Limb (tissue), 2 donors: ENCODE measurements at regions not wholly inside any gene's neighbourhood (a gene's known extent, or its start where the extent isn't known, plus 50 kb on each side); places are given as distances from the start of the nearest gene placed in this dataset.
"Not testable (repeated sequence)": the region's sequence is repeated elsewhere in the genome, so short reads cannot be mapped to it uniquely, and the experiment has no call there.

Experiments
- DNase-seq, 2 donors: peaks; one replicate each; pipeline ENCODE4 v3.0.0-alpha.2; 2016; ENCODE audit errors: extremely low spot score in 2 of 2

DNA sequence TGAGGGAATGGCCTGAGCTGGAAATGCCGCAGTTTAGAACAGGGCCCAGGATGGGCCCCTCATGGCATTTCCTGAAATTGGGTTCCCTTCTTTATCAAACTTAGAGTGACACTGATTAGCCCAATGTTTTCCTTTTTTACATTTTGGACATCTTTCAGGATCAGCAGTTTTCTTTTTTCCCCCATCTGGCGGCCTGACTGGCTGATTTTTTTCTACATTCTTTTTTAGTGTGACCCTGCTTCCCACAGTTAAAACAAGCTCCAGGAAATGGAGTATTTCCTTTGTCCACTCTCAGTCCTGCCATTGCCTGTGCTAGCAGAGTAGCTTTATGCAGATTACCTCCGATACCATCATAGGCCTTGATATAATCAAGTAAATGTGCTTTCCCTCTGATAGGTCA is 185.8 kb upstream of the IGF1 start:
- not testable (repeated sequence) for DNase-seq

DNA sequence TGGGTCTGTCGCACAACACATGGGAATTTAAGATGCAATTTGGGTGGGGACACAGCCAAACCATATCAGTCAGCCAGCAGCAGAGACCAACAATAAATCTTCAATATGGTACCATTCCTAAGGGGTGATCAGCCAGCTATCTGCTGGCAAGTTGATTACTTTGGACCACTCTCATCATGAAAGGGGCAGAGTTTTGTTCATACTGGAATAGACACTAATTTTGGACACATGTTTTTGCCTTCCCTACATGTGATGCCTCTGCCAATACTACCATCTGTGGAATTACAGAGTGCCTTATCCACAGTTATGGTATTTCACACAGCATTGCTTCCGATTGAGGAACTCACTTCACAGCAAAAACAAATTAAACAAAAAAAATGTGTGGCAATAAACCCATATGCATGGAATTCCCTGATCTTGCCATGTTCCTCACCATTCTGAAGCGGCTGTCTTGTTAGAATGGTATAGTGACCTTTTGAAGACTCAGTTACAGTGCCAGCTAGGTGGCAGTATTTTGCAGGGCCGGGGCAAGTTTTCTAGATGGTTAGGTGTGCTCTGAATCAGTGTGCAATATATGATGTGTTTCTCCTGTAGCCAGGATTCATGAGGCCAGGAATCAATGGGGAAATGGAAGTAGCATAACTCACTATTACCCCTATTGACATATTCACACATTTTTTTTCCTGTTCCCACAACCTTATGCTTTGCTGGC is 179.0 kb upstream of the IGF1 start:
- DNase-seq, result no peak

DNA sequence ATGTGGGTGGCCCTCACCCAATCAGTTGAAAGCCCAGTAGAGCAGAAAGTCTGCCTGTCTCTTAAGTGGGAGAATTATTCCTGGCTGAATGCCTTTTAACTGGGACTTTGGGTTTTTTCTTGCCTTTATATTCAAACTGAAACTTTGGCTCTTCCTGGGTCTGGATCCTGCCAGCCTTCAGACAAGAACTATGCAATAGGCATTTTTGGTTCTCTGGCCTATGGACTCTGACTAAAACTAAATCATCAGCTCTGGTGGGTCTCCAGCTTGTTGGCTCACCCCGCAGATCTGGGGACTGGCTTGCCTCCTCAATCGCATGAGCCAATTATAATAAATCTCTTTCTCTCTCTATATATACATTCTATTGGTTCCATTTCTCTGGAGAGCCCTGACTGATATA is 173.0 kb upstream of the IGF1 start:
- no peak for DNase-seq

DNA sequence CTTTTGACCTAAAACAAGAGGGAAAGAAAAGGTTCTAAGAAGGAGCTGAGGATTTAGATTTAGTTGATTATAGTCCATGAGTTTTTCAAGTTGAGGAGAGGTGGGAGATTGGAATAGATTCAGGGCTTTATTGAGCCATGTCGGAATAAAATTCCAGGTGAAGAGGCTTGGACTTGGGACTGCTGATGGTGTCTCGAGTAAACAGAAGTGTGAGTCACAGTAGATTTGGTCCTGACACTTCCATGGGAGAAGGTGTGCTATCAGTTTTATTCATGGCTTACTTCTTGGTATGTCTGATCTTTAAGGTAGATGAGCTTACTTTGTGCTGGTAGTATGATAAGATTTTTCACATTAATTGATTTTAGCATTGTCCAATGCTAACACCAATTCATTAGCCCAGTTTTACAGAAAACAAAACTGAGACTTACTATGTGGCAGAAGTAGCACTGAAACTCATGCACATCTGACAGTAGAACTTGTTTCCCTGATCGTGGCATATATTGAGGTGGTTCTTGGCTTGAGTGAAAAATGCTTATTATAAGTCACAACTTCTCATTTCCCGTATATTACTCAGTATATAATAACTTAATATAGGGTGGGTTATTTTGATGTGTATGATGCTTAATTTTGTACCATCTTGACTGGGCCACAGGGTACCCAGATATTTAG is 172.4 kb upstream of the IGF1 start:
- no peak for DNase-seq

DNA sequence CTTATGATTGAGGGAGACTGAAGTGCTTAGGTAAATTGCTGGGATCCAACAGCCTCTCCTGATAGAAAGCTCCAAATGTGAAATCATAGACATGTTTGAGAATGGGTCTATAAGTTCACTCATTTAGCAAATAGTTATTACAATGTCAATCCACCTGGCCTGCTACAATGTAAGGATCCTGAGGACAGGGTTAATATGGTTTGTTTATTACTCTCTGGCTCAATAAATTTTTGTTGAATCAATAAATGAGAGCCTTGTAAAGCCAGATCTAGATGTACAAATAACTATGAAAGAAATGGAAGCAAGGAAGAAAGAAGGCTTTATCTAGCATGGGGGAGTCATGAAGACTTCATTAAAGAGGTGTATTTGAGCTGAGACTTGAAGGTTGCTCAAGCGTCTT is 165.6 kb upstream of the IGF1 start:
- no peak for DNase-seq

DNA sequence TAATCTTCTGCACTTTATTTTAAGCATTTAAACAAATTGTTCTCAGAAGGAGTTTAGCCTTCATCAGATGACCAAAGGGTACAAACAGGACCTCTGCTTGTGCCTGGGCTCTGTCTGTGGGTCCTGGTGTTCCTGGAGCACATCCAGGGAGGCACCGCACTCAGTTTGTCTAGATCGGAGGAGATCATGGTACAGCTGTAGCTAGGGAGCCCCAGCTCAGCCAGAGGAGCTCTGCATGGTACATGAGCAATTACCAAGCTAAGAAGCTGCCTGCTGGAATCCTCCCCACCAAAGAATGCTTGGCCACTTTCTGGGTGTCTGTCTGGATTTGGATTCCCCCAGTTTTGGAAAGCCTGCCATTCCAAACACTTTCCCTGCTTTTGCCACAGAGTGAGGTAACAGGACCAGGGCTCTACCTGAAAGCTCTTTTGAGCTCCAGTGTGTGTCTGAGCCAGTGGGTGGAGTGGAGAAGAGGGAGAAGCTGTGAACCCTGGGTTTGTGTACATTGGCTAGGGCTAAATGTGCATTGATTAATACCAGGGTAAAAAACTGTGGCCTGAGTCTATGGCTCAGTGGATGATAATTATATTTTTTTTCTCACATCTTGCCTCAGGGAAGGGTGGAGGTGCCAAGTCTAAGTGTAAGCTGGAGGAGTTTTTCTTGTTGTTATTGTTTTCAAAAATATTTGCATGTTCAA is 163.7 kb upstream of the IGF1 start:
- no peak for DNase-seq

DNA sequence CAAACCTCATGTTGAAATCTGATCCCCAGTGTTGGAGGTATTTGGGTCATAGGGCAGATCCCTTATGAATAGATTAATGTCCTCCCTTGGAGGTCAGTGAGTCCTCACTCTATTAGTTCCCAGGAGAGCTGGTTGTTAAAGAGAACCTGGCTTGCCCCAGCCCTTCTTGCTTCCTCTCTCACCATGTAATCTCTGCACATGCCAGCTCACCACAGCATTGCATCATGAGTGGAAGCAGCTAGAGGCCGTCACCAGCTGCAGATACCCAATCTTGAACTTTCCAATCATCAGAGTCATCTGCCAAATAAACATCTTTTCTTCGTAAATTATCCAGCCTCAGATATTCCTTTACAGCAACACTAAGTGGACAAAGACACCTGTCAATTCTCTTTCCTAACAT is 161.8 kb upstream of the IGF1 start:
- no peak for DNase-seq

DNA sequence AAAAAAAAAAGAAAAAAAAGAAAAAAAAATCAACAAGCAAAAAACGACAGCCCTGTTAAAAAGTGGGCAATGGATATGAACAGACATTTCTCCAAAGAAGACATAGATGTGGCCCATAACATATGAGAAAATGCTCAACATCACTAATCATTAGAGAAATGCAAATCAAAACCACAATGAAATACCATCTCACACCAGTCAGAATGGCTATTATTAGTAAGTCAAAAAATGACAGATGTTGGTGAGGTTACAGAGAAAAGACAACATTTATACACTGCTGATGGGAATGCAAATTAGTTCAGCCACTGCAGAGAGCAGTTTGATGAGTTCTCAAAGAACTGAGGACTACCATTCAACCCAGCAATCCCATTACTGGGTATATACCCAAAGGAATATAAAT is 160.3 kb upstream of the IGF1 start:
- not testable (repeated sequence) for DNase-seq

DNA sequence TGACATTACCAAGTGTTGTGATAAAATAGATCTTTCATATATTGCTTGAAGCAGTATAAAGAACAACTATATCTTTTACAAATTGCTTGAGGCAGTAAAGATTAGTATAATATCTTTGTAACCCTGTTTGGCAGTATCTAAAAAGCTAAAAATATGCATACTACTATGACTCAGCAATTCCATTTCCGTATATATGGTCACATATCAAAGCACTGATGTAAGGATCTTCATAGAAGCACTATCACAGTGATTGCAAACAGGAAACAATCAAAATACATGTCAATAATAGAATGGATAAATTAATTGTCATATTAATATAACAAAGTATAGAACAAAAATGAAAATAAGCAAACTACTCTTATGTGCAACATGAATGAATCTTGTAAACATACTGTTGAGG is 158.4 kb upstream of the IGF1 start:
- no peak for DNase-seq

DNA sequence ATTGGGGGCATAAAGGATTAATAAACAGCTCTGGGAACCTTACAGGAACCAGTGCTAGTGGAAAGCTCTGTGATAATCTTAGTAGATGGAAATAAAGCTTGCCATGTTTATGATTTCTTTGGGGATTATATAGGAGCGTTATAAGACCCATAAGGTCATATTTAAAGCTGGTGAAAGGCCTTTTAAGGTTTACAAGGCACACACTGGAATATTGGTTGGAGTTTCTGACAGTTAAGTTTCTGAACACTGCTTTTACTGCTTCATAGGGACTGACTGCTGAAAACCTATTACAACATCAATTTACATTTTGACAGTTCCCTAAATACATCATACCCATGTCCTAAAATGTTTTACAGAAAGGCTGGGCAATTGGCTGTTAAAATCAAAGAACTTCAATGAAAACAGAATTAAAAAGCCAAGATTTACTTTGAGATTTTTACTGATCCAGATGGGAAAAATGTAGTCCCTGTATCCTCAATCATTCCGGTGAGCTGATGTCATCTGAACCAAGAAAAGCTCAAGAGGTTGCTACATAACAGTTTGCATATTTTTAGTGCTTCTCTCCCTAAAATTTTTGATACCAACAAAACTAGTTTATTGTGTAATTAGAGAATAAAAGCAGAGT is 153.7 kb upstream of the IGF1 start:
- no peak for DNase-seq

DNA sequence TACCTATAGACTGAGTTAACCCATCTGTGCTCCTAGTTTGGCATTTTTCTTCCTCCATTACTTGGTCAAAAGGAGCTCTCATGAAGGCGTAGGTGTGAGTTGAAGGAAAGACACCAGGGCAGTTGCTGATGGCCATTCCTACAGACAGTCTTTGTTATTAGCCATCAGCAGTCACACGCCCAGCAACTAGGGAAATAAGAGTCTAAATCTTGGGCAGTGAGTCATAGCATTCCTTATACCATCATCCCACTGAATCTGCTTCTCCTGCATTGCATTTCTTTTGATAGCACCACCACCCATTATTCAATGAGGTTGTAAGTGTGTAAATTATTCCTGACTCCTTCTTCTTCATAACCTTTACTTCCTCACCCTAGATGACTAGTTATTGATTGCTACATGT is 150.9 kb upstream of the IGF1 start:
- DNase-seq, result no peak

DNA sequence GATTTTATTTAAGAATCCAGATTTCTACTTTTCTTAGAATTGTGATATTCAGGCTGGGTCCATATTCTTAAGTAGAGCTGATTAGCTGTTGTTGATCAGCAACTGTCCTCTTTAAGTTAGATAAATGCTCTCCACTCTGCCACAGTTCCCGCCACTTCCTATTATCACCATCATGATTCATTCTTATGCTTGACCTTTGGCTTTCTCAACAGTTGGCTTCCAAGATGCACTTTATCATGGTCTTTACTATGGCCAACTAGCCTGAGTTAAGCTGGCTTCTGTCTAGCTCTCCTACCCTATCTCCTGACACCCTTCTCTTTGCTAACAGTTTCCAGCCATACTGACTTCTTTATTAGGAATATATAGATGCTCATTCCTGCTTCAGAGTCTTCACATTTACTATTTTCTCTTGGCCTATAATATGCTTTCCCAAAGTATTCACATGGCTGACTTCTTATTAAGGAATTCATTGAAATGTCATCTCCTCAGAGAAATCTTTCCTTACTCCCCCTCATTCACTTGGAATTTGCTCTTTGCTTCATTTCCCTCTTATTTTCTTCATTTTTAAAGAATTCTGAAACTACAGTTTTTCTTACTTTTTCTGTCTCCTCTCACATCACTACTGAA is 149.0 kb upstream of the IGF1 start:
- no peak for DNase-seq

DNA sequence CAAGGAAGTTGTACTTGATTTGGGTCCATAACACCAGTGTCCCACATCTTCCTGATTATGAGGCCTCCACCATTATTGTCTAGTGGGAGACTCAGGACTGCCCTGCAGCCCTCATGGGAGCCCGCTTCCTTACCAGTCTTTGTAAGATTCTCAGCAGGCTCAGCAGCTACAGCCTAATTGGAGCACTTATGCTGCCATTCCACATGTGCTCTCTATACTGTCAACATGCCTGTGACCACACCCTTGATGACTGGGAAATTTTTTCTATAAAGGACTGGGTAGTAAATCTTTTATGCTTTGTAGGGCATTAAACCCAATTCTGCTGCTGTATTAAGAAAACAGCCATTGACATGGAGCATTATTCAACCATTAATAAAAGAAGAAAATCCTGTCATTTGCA is 145.5 kb upstream of the IGF1 start:
- no peak for DNase-seq

DNA sequence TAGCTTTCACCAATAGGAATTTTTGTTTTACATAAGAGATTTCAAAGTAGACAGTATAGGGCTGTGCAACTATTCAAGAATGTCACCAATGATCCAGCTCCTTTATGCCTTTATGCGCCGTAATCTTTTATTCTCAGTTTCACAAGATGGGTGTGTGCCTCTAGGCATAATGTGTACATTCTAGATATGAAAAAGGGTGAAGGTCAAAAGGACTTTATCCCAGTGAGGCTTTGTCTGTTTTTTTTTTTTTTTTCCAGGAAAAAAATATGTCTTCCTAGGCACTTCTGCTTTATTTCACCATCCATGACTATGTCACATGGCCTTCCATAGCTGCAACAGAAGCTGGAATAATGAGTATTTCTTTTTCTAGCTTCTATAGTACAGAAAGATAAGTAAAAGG is 142.3 kb upstream of the IGF1 start:
- no peak for DNase-seq

DNA sequence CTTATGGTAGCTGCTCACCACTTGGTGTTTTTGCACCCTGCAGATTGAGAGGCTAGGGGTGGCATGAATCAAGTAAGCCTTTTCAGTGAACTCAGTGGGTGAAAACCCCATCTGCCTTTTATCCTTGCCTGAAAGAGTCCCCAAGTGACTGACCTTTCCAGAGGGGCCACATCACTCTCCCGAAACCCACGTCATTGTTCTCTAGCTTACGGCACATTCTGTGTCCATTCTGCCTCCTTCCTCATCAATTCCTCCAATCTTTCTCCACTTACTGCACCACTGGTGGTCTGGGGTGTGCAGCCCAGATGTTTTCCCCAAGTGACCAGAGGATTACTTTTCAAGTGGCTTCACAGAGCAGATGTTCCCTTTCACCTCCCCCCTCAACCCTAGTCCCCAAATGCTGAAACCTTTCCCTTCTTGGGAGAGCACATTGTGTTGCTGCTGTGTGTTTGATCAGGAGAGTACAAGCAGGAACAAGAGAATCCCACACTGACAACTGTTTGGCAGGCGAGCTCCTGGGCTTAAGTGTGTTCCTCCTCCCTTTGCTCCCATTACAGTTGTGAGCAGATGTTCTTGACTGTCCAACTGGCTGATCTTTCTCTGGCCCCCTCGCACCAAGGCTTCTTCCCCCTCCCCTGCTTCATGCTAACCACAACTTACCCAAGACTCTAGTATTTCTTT is 138.0 kb upstream of the IGF1 start:
- peak in 1 of 2 donors; percentile 38 for DNase-seq

DNA sequence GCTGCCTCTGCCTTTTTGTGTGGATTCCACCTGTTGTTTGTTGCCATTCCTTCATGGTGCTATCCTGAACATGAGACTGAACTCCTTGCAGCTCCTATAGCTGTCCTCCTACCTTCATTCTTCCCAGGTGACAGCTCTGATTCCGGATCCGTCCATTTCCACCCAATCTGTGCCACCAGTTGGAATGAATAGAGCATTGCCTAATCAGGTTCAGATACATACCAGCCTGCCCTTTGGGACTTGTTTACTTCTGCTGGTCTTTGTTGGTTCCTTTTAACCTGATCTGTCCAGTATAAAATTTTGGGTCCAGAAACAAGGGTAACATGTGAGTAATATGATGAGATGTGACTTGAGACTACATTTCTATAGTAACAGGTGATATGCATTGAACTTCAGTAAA is 136.3 kb upstream of the IGF1 start:
- DNase-seq, result no peak

DNA sequence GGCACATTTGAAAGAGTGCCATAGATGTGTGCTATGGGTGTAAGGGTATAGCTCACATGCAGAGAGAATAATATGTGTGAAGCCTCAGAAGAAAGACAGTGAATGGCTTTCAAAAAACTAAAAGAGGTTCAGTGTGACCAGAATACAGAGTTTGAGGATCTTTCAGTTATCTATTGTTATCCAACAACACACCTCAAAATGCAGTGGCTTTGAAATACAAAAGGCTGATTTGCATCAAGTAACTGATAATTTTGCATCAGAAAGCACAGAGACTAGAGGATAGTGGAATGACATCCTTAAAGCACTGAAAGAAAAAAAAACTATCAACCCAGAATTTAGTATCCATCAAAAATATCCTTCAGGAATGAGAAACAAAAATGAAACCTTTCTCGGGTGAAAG is 131.6 kb upstream of the IGF1 start:
- DNase-seq, result no peak

DNA sequence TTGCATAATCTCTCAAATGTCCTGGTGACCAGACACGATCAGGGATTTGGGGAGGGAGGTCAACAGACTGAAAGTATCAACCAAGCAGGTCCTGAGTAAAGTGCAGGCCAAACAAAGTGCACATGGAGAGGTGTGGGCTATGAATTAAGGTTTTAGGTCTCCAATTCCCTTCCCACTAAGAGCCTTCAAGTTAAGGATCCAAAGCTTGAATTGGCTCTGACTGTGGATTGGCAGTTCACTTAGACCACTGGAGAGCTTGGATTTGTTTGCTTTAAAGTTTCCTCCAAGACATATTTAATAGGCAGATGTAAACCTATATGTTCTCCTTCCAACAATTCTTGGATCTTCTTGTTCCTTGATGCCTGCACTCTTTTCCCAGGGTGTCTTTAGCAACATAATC is 129.6 kb upstream of the IGF1 start:
- DNase-seq, result no peak

DNA sequence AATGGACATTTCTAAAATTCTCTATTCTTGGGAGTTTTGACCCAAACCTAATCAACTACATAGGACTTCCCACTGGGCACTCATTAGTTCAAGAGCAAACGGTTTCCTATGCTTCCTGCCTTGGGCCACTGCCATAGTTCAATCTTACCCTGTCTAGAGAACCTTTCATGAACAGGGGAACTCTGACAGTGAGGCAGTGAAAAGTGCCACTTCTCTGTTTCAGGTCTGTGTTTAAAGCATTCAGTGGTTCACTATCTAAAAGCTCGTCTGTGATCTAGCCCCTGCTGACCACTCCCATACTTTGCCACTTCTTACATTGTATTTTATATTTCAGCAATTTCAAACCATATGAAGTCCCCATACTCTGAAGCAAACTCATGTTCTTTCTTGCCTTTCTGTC is 122.7 kb upstream of the IGF1 start:
- DNase-seq, result no peak

DNA sequence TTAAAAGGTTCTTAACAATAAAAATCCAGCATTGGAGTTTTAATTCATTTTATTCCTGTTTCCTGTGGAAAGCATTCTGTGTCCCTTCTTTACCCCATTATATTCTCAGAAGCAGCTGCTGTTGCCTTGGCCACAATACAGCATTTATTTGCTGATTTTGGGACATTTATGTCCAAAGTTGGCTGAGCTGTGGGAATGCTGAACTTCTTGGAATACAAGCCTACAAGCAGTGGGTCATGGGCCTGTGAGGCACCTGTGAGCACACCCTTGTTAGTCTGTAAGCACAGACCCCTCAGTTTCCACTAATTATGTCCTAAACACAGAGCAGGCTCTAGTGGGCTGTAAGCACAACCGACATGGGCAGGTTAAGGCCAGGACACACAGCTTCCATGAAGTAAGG is 122.2 kb upstream of the IGF1 start:
- DNase-seq, result peak in 1 of 2 donors; percentile 24

DNA sequence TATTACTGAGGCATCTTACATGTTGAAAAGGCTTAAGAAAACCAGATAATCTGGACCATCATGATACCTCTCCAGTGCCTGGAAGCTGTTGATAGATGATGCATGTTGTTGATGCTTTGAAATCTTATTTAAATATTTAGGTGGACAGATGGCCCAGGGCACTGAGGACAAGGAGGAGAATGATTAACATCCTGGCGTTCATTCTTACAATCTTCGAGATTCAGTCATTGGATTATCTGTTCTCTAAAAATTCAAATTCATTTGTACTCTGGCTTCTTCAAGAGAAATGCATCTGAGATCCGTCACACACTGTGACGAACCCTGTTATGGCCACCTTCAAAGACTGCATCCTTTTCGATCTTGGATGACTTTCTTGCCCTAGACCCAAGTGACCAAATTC is 121.3 kb upstream of the IGF1 start:
- no peak for DNase-seq
